HEK293 (cell line): ENCODE measurements at regions not wholly inside any gene's neighbourhood (a gene's known extent, or its start where the extent isn't known, plus 50 kb on each side); places are given as distances from the start of the nearest gene placed in this dataset.

Experiments
- CTCF ChIA-PET: fragments of 350-600 bp; formaldehyde crosslinking; extraction: SDS; loops from one replicate; lab custom pipeline; 2021; ENCODE audit warnings: antibody characterized with exemption; lab: Yijun Ruan, JAX
- POLR2A ChIA-PET: fragments of 300-600 bp; formaldehyde crosslinking; extraction: SDS; loops from one replicate; lab custom pipeline; 2020; ENCODE audit warnings: antibody characterized with exemption, inconsistent platforms; lab: Yijun Ruan, JAX
- H3K27ac ChIP-seq: fragments of 200-500 bp; sonication (Bioruptor generic); 2 replicates; pipeline ENCODE4 v1.5.1; 2014; ENCODE audit warnings: low read depth, low read length, control low read depth, inconsistent platforms; ENCODE audit errors: extremely low read depth
- H3K36me3 ChIP-seq, 2 experiments: fragments of 200-500 bp in 1 of 2; sonication (Bioruptor generic) in 1 of 2; 1 replicate in 1 of 2; 2 replicates in 1 of 2; pipeline ENCODE4 v1.5.1; 2014 to 2017; ENCODE audit warnings: inconsistent platforms in 2 of 2, low read length in 2 of 2; ENCODE audit not compliant: control insufficient read depth in 2 of 2, insufficient read depth in 1 of 2
- H3K4me1 ChIP-seq: fragments of 200-500 bp; sonication (Bioruptor generic); 2 replicates; pipeline ENCODE4 v1.5.1; 2014; ENCODE audit warnings: mild to moderate bottlenecking, low read length, inconsistent platforms; ENCODE audit not compliant: control insufficient read depth, insufficient read depth
- H3K4me3 ChIP-seq: 2 replicates; pipeline ENCODE4 v1.5.1; 2011; ENCODE audit warnings: low read depth, mild to moderate bottlenecking, control low read depth, low read length, moderate library complexity
- H3K9me3 ChIP-seq: fragments of 200-500 bp; sonication (Bioruptor generic); 2 replicates; pipeline ENCODE4 v1.5.1; 2014; ENCODE audit warnings: low read depth, low read length, inconsistent platforms; ENCODE audit not compliant: control insufficient read depth, insufficient read depth
- KLF17 ChIP-seq: fragments of 450-650 bp; formaldehyde crosslinking; IDR thresholded peaks from 2 replicates; pipeline ENCODE4 v1.5.1; 2016; ENCODE audit warnings: missing biosample characterization, missing genetic modification characterization
- PBX3 ChIP-seq: sonication (generic); formaldehyde crosslinking; IDR thresholded peaks from 2 replicates; pipeline ENCODE4 v1.8.1; 2022; ENCODE audit warnings: mild to moderate bottlenecking, moderate library complexity, missing genetic modification reagents
- TCF7L2 ChIP-seq: IDR thresholded peaks from 2 replicates; pipeline ENCODE4 v1.6.1; 2011; ENCODE audit warnings: low read depth, mild to moderate bottlenecking, inconsistent platforms, low read length, moderate library complexity, borderline replicate concordance
- TRIM28 ChIP-seq: IDR thresholded peaks from 2 replicates; pipeline ENCODE4 v1.6.1; 2011; ENCODE audit warnings: low read length, control low read depth, borderline replicate concordance
- ZBTB6 ChIP-seq: fragments of 450-650 bp; formaldehyde crosslinking; IDR thresholded peaks from 2 replicates; pipeline ENCODE4 v1.5.1; 2017; ENCODE audit warnings: missing biosample characterization, missing genetic modification characterization
- ZFP37 ChIP-seq: fragments of 450-650 bp; formaldehyde crosslinking; IDR thresholded peaks from 2 replicates; pipeline ENCODE4 v1.5.1; 2016; ENCODE audit warnings: missing biosample characterization, missing genetic modification characterization
- ZNF280D ChIP-seq: fragments of 450-650 bp; formaldehyde crosslinking; IDR thresholded peaks from 2 replicates; pipeline ENCODE4 v1.5.1; 2016; ENCODE audit warnings: missing biosample characterization, missing genetic modification characterization
- ZNF292 ChIP-seq: fragments of 450-650 bp; formaldehyde crosslinking; IDR thresholded peaks from 2 replicates; pipeline ENCODE4 v1.5.1; 2016; ENCODE audit warnings: low read depth, missing biosample characterization, missing genetic modification characterization, borderline replicate concordance
- ZNF404 ChIP-seq: fragments of 450-650 bp; formaldehyde crosslinking; IDR thresholded peaks from 2 replicates; pipeline ENCODE4 v1.5.1; 2017; ENCODE audit warnings: missing biosample characterization, missing genetic modification characterization
- ZNF426 ChIP-seq: fragments of 450-650 bp; formaldehyde crosslinking; IDR thresholded peaks from 2 replicates; pipeline ENCODE4 v1.5.1; 2017; ENCODE audit warnings: missing biosample characterization, missing genetic modification characterization, mild to moderate bottlenecking, inconsistent platforms, moderate library complexity
- ZNF501 ChIP-seq: fragments of 450-650 bp; formaldehyde crosslinking; IDR thresholded peaks from 2 replicates; pipeline ENCODE4 v1.5.1; 2016; ENCODE audit warnings: missing biosample characterization, missing genetic modification characterization
- ZNF510 ChIP-seq: fragments of 450-650 bp; formaldehyde crosslinking; IDR thresholded peaks from 2 replicates; pipeline ENCODE4 v1.5.1; 2018; ENCODE audit warnings: mild to moderate bottlenecking, missing genetic modification characterization, missing biosample characterization; ENCODE audit not compliant: insufficient replicate concordance
- ZNF558 ChIP-seq: fragments of 450-650 bp; formaldehyde crosslinking; IDR thresholded peaks from 2 replicates; pipeline ENCODE4 v1.5.1; 2016; ENCODE audit warnings: missing biosample characterization, missing genetic modification characterization
- ZNF701 ChIP-seq: fragments of 450-650 bp; formaldehyde crosslinking; IDR thresholded peaks from 2 replicates; pipeline ENCODE4 v1.5.1; 2016; ENCODE audit warnings: missing biosample characterization, missing genetic modification characterization
- ZNF704 ChIP-seq: fragments of 450-650 bp; formaldehyde crosslinking; IDR thresholded peaks from 2 replicates; pipeline ENCODE4 v1.5.1; 2016; ENCODE audit warnings: missing biosample characterization, missing genetic modification characterization
- ZNF76 ChIP-seq: fragments of 450-650 bp; formaldehyde crosslinking; IDR thresholded peaks from 2 replicates; pipeline ENCODE4; 2016; ENCODE audit warnings: low read depth, missing biosample characterization, missing genetic modification characterization, borderline replicate concordance
- ZNF792 ChIP-seq: fragments of 450-650 bp; formaldehyde crosslinking; IDR thresholded peaks from 2 replicates; pipeline ENCODE4 v1.5.1; 2016; ENCODE audit warnings: missing biosample characterization, missing genetic modification characterization
- ZSCAN23 ChIP-seq: fragments of 450-650 bp; formaldehyde crosslinking; IDR thresholded peaks from 2 replicates; pipeline ENCODE4 v1.5.1; 2016; ENCODE audit warnings: missing biosample characterization, missing genetic modification characterization

GRCh38 chr10:128432423-128432822, 306.2 kb upstream of the MKI67 start:
- TF ChIP-seq ZFP37 (tag by site-specific recombination) (no peak), ZNF404 (tag by site-specific recombination) (no peak), TCF7L2 (no peak), ZSCAN23 (no peak), ZNF792 (tag by site-specific recombination) (no peak), ZNF501 (tag by site-specific recombination) (no peak), ZNF701 (tag by site-specific recombination) (no peak), ZNF704 (no peak), ZNF292 (no peak), TRIM28 (no peak)
- Histone ChIP-seq H3K9me3 (no peaks in the 10 kb centered on the region), H3K36me3 (no peaks in the 10 kb centered on the region), H3K4me3 (no peak overlapping the region), H3K4me1 (no peaks in the 10 kb centered on the region), H3K27ac (no peak overlapping the region)
- POLR2A ChIA-PET, result no interaction called here
- CTCF ChIA-PET, result interaction anchor here (0.6 kb wide), 1 partner anchor 738 kb away, joined by 3 read pairs; no protein-coding TSS in a partner anchor

GRCh38 chr10:128435811-128436210, 309.6 kb upstream of the MKI67 start:
- Histone ChIP-seq H3K27ac (no peak overlapping the region), H3K4me1 (no peaks in the 10 kb centered on the region), H3K9me3 (no peaks in the 10 kb centered on the region)
- CTCF ChIA-PET, result interaction anchor here (1.0 kb wide), 1 partner anchor 401 kb away, joined by 3 read pairs; no protein-coding TSS in a partner anchor
- TF ChIP-seq ZNF426 (no peak), ZBTB6 (tag by site-specific recombination) (no peak), KLF17 (tag by site-specific recombination) (no peak), ZNF280D (tag by site-specific recombination) (no peak), ZNF76 (tag by site-specific recombination) (no peak), PBX3 (CRISPR knock-in tag) (no peak), ZNF510 (tag by site-specific recombination) (no peak), ZNF558 (no peak)
- TF ChIP-seq, all 188 proteins: peak for 0
- POLR2A ChIA-PET, result no interaction called here
- no peak overlapping the region for H3K4me3 ChIP-seq
- no peaks in the 10 kb centered on the region for H3K36me3 ChIP-seq
